Neuronal stem cell (in vitro differentiated cells): ENCODE measurements at regions not wholly inside any gene's neighbourhood (a gene's known extent, or its start where the extent isn't known, plus 50 kb on each side); places are given as distances from the start of the nearest gene placed in this dataset.

Experiments used
- DNase-seq: peaks from one replicate; pipeline ENCODE4 v3.0.0-alpha.2; 2013; ENCODE audit warnings: low spot score
- H2AFZ ChIP-seq: one replicate; pipeline ENCODE4 v1.6.1; 2013; ENCODE audit warnings: mild to moderate bottlenecking, low read length, inconsistent platforms
- H2AK5ac ChIP-seq: 2 replicates; pipeline ENCODE4 v1.6.1; 2013; ENCODE audit warnings: low read depth, mild to moderate bottlenecking, inconsistent platforms, low read length, moderate library complexity, mixed read lengths
- H2BK120ac ChIP-seq: 2 replicates; pipeline ENCODE4 v1.6.1; 2013; ENCODE audit warnings: low read depth, mild to moderate bottlenecking, inconsistent platforms, low read length, moderate library complexity, mixed read lengths
- H2BK12ac ChIP-seq: one replicate; pipeline ENCODE4 v1.6.1; 2013; ENCODE audit warnings: low read length, inconsistent platforms
- H2BK15ac ChIP-seq: 2 replicates; pipeline ENCODE4 v1.6.1; 2013; ENCODE audit warnings: mild to moderate bottlenecking, low read length, inconsistent platforms, mixed read lengths
- H2BK5ac ChIP-seq: one replicate; pipeline ENCODE4 v1.6.1; 2013; ENCODE audit warnings: inconsistent platforms, mild to moderate bottlenecking, low read length, moderate library complexity
- H3K14ac ChIP-seq: one replicate; pipeline ENCODE4 v1.6.1; 2013; ENCODE audit warnings: low read length, inconsistent platforms
- H3K18ac ChIP-seq: 2 replicates; pipeline ENCODE4 v1.6.1; 2013; ENCODE audit warnings: low read length, inconsistent platforms
- H3K23ac ChIP-seq: 2 replicates; pipeline ENCODE4 v1.6.1; 2013; ENCODE audit warnings: low read depth, mild to moderate bottlenecking, mixed read lengths, low read length, inconsistent platforms; ENCODE audit not compliant: poor library complexity
- H3K27ac ChIP-seq: replicated peaks from 3 replicates; pipeline ENCODE4 v1.5.1; 2013; ENCODE audit warnings: low read length, inconsistent platforms
- H3K27me3 ChIP-seq, 3 experiments: 2 replicates each; pipeline ENCODE4 v1.6.1; 2013; ENCODE audit warnings: low read length in 3 of 3, mild to moderate bottlenecking in 2 of 3, inconsistent platforms in 1 of 3, low read depth in 1 of 3, mixed read lengths in 1 of 3, moderate library complexity in 1 of 3; ENCODE audit not compliant: control insufficient read depth in 3 of 3, insufficient read depth in 3 of 3
- H3K36me3 ChIP-seq, 2 donors: replicated peaks in 1 of 2; 2 replicates each; pipeline ENCODE4 v1.6.1; 2013; ENCODE audit warnings: low read length in 2 of 2; ENCODE audit not compliant: control insufficient read depth in 2 of 2, insufficient read depth in 2 of 2
- H3K4ac ChIP-seq: 2 replicates; pipeline ENCODE4 v1.6.1; 2013; ENCODE audit warnings: inconsistent platforms, mild to moderate bottlenecking, low read length, moderate library complexity
- H3K4me1 ChIP-seq, 2 donors: 1 replicate in 1 of 2; 2 replicates in 1 of 2; pipeline ENCODE4 v1.6.1; 2013; ENCODE audit warnings: low read length in 2 of 2, low read depth in 1 of 2; ENCODE audit not compliant: control insufficient read depth in 2 of 2, insufficient read depth in 1 of 2
- H3K4me2 ChIP-seq: one replicate; pipeline ENCODE4 v1.6.1; 2013; ENCODE audit warnings: mild to moderate bottlenecking, low read length, inconsistent platforms; ENCODE audit not compliant: insufficient read depth, poor library complexity, severe bottlenecking
- H3K4me3 ChIP-seq, 2 donors: 2 replicates each; pipeline ENCODE4 v1.5.1; 2013; ENCODE audit warnings: low read length in 2 of 2, mild to moderate bottlenecking in 2 of 2, inconsistent platforms in 1 of 2, moderate library complexity in 1 of 2
- H3K79me1 ChIP-seq: one replicate; pipeline ENCODE4 v1.6.1; 2013; ENCODE audit warnings: low read depth, mild to moderate bottlenecking, inconsistent platforms, low read length, moderate library complexity
- H3K9ac ChIP-seq: one replicate; pipeline ENCODE4 v1.6.1; 2013; ENCODE audit warnings: mild to moderate bottlenecking, low read depth, low read length, inconsistent platforms; ENCODE audit not compliant: poor library complexity
- H3K9me3 ChIP-seq, 2 donors: replicated peaks in 1 of 2; 2 replicates each; pipeline versions ENCODE3 to v1.6.1; 2013; ENCODE audit warnings: low read length in 2 of 2, mild to moderate bottlenecking in 2 of 2, inconsistent platforms in 1 of 2, low read depth in 1 of 2, mixed read lengths in 1 of 2, moderate library complexity in 1 of 2; ENCODE audit not compliant: control insufficient read depth in 2 of 2, insufficient read depth in 1 of 2
- H4K8ac ChIP-seq: one replicate; pipeline ENCODE4 v1.6.1; 2013; ENCODE audit warnings: low read depth, mild to moderate bottlenecking, inconsistent platforms, low read length, moderate library complexity
- H4K91ac ChIP-seq: one replicate; pipeline ENCODE4 v1.6.1; 2013; ENCODE audit warnings: low read length, low read depth, mild to moderate bottlenecking, inconsistent platforms; ENCODE audit not compliant: poor library complexity
- WGBS, 2 donors: extraction: QIAGEN DNeasy Blood & Tissue Kit; methylation state at CpG; one replicate each; pipeline ENCODE4 v1.1.7; 2013; ENCODE audit warnings: missing lambda C conversion rate in 2 of 2, mixed read lengths in 1 of 2; ENCODE audit not compliant: insufficient read length in 2 of 2, insufficient replicate concordance in 1 of 2; ENCODE audit errors: extremely low coverage in 2 of 2; 5-methylcytosine and 5-hydroxymethylcytosine counted together

GRCh38 chr3:26050776-26051175 is 260.9 kb downstream of the OXSM start:
- Histone ChIP-seq H3K9ac (no peak overlapping the region), H3K27me3 (no peaks in the 10 kb centered on the region), H3K4ac (no peak overlapping the region), H2BK120ac (no peak overlapping the region), H3K36me3 (no peaks in the 10 kb centered on the region), H3K4me1 (no peaks in the 10 kb centered on the region), H3K4me2 (no peak overlapping the region), H3K23ac (no peak overlapping the region), H3K9me3 (no peaks in the 10 kb centered on the region), H3K18ac (no peak overlapping the region), H3K79me1 (no peaks in the 10 kb centered on the region), H3K27ac (no peak overlapping the region), H2AFZ (no peak overlapping the region), H2BK5ac (no peak overlapping the region), H3K14ac (no peak overlapping the region), H2AK5ac (no peak overlapping the region), H2BK12ac (no peak overlapping the region), H4K91ac (no peak overlapping the region), H2BK15ac (no peak overlapping the region), H4K8ac (no peak overlapping the region), H3K4me3 (no peak overlapping the region)
- no peak for DNase-seq
- WGBS, 2 donors, result no CpG with 5 or more reads among the region's 1 CpG

- WGBS, 2 donors, result no CpG with 5 or more reads among the region's 4 CpGs
- Histone ChIP-seq H3K27me3 (no peaks in the 10 kb centered on the region), H3K4ac (no peak overlapping the region), H2BK15ac (no peak overlapping the region), H3K36me3 (no peaks in the 10 kb centered on the region), H2AFZ (no peak overlapping the region), H2AK5ac (no peak overlapping the region), H2BK120ac (no peak overlapping the region), H3K27ac (no peak overlapping the region), H3K9ac (no peak overlapping the region), H3K9me3 (no peaks in the 10 kb centered on the region), H3K14ac (no peak overlapping the region), H3K4me2 (no peak overlapping the region), H4K91ac (no peak overlapping the region), H3K4me3 (no peak overlapping the region), H3K18ac (no peak overlapping the region), H3K23ac (no peak overlapping the region), H2BK5ac (no peak overlapping the region), H3K79me1 (no peaks in the 10 kb centered on the region), H2BK12ac (no peak overlapping the region), H4K8ac (no peak overlapping the region), H3K4me1 (no peaks in the 10 kb centered on the region)
- no peak for DNase-seq
Observed at GRCh38 chr3:26058901-26059321, 269.0 kb downstream of the OXSM start.

GRCh38 chr3:26061947-26062346 is 272.1 kb downstream of the OXSM start:
- no peak overlapping the region for H2AK5ac ChIP-seq
- H3K27ac ChIP-seq, result no peak overlapping the region

GRCh38 chr3:26064297-26064696 is 274.4 kb downstream of the OXSM start:
- Histone ChIP-seq H3K18ac (no peak overlapping the region), H2BK120ac (no peak overlapping the region), H3K23ac (no peak overlapping the region), H3K27ac (no peak overlapping the region), H3K9ac (no peak overlapping the region), H4K8ac (no peak overlapping the region), H3K4me2 (no peak overlapping the region), H2BK12ac (no peak overlapping the region), H3K79me1 (no peaks in the 10 kb centered on the region), H3K4me1 (no peaks in the 10 kb centered on the region), H3K9me3 (no peaks in the 10 kb centered on the region), H4K91ac (no peak overlapping the region), H2AK5ac (no peak overlapping the region), H3K4me3 (no peak overlapping the region), H3K27me3 (no peaks in the 10 kb centered on the region), H2BK5ac (no peak overlapping the region), H2AFZ (no peak overlapping the region), H2BK15ac (no peak overlapping the region), H3K14ac (no peak overlapping the region), H3K4ac (no peak overlapping the region), H3K36me3 (no peaks in the 10 kb centered on the region)
- DNase-seq, result no peak
- no CpG with 5 or more reads among the region's 1 CpG for WGBS, 2 donors

More at GRCh38 chr3:26061947-26062346, 272.1 kb downstream of the OXSM start:
- Histone ChIP-seq H4K8ac (no peak overlapping the region), H2BK15ac (no peak overlapping the region), H3K9ac (no peak overlapping the region), H3K18ac (no peak overlapping the region), H3K4me2 (no peak overlapping the region), H3K36me3 (no peaks in the 10 kb centered on the region), H2BK120ac (no peak overlapping the region), H3K4me3 (no peak overlapping the region), H3K4ac (no peak overlapping the region), H3K4me1 (no peaks in the 10 kb centered on the region), H4K91ac (no peak overlapping the region), H2AFZ (no peak overlapping the region), H3K9me3 (no peaks in the 10 kb centered on the region), H2BK5ac (no peak overlapping the region), H3K27me3 (no peaks in the 10 kb centered on the region), H3K79me1 (no peaks in the 10 kb centered on the region), H2BK12ac (no peak overlapping the region), H3K14ac (no peak overlapping the region), H3K23ac (no peak overlapping the region)
- DNase-seq, result no peak
